ENCODE measurements at regions not wholly inside any gene's neighbourhood (a gene's known extent, or its start where the extent isn't known, plus 50 kb on each side); places are given as distances from the start of the nearest gene placed in this dataset.

GRCh38 chr5:30926218-30926617 is 267.3 kb upstream of the CDH6 start:
- H3K9me3 Mint-ChIP-seq = peaks cover 2% of the 10 kb centered on the region
- TF ChIP-seq, protein P1, sequence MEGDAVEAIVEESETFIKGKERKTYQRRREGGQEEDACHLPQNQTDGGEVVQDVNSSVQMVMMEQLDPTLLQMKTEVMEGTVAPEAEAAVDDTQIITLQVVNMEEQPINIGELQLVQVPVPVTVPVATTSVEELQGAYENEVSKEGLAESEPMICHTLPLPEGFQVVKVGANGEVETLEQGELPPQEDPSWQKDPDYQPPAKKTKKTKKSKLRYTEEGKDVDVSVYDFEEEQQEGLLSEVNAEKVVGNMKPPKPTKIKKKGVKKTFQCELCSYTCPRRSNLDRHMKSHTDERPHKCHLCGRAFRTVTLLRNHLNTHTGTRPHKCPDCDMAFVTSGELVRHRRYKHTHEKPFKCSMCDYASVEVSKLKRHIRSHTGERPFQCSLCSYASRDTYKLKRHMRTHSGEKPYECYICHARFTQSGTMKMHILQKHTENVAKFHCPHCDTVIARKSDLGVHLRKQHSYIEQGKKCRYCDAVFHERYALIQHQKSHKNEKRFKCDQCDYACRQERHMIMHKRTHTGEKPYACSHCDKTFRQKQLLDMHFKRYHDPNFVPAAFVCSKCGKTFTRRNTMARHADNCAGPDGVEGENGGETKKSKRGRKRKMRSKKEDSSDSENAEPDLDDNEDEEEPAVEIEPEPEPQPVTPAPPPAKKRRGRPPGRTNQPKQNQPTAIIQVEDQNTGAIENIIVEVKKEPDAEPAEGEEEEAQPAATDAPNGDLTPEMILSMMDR (IDR thresholded peaks at IDR 0.05) = no peak
- ChIA-PET POLR2A (no interaction called here), CTCF (no interaction called here)
- no peak overlapping the region for H3K4me3 Mint-ChIP-seq
- H3K36me3 Mint-ChIP-seq (ENCODE audit: low read depth) = no peaks in the 10 kb centered on the region
- no peaks in the 10 kb centered on the region for H3K4me1 Mint-ChIP-seq (ENCODE audit: low read depth)
- H3K27me3 Mint-ChIP-seq = no peaks in the 10 kb centered on the region
- H3K27ac Mint-ChIP-seq = no peak overlapping the region
- no peak for DNase-seq
- intact Hi-C loops (cut with micrococcal nuclease) = no loop called here
- no peak for ATAC-seq

DNA sequence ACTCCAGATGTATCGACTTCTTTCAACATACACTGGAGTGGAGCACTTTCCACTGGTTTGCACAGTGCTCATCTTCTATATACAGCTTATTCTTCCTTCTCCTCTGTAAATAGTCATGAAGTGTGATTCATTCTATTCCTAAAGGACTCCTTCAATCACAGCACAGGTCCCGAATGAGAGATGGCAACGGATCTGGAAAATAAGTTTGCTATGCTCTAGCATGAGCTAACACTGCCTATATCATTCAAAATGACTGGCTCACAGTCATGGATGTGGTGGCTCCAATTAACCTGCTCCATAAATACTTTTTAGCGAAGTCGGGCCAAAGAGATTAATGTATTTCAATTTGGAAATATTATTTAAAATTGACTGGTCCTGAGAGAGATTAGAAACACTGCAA is 272.1 kb upstream of the CDH6 start:
- Mint-ChIP-seq H3K4me3 (no peak overlapping the region), H3K27me3 (no peaks in the 10 kb centered on the region), H3K27ac (no peak overlapping the region), H3K4me1 (ENCODE audit: low read depth) (no peaks in the 10 kb centered on the region), H3K9me3 (peaks cover 2% of the 10 kb centered on the region), H3K36me3 (ENCODE audit: low read depth) (no peaks in the 10 kb centered on the region)
- CTCF ChIA-PET = no interaction called here
- POLR2A ChIA-PET = no interaction called here
- DNase-seq = no peak
- ATAC-seq = no peak
- TF ChIP-seq, protein P1 (IDR thresholded peaks at IDR 0.05) = no peak
- intact Hi-C loops (cut with micrococcal nuclease) = no loop called here

DNA sequence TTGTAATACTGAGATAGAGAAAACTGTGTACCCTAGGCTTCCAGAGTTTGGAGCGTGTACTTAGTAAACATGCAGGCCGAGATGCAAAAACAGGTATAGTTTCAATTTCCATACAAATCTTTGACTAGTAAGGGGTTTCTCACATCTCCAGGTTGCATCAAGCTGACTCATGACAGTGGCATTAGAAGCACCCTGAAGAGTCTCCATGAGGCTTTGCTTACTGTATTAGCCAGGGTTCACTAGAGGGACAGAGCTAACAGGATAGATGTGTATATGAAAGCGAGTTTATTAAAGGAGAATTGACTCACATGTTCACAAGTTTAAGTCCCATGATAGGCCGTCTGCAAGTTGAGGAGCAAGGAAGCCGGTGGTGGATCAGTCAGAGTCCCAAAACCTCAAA is 275.3 kb upstream of the CDH6 start:
- Mint-ChIP-seq H3K4me1 (ENCODE audit: low read depth) (no peaks in the 10 kb centered on the region), H3K27me3 (no peaks in the 10 kb centered on the region), H3K27ac (no peak overlapping the region), H3K36me3 (ENCODE audit: low read depth) (no peaks in the 10 kb centered on the region), H3K4me3 (no peak overlapping the region), H3K9me3 (no peaks in the 10 kb centered on the region)
- POLR2A ChIA-PET = no interaction called here
- intact Hi-C loops (cut with micrococcal nuclease) = no loop called here
- DNase-seq (no peak), ATAC-seq (no peak)
- TF ChIP-seq, protein P1 (IDR thresholded peaks at IDR 0.05) = no peak
- CTCF ChIA-PET = no interaction called here

GRCh38 chr5:30908356-30908755 is 285.1 kb upstream of the CDH6 start:
- TF ChIP-seq, protein P1 (IDR thresholded peaks at IDR 0.05) = no peak
- Mint-ChIP-seq H3K4me3 (no peak overlapping the region), H3K27me3 (no peaks in the 10 kb centered on the region), H3K27ac (no peak overlapping the region), H3K36me3 (ENCODE audit: low read depth) (no peaks in the 10 kb centered on the region), H3K9me3 (peaks cover 4% of the 10 kb centered on the region), H3K4me1 (ENCODE audit: low read depth) (no peaks in the 10 kb centered on the region)
- DNase-seq (no peak), ATAC-seq (no peak)
- ChIA-PET POLR2A (no interaction called here), CTCF (no interaction called here)
- intact Hi-C loops (cut with micrococcal nuclease) = no loop called here

- peaks cover 5% of the 10 kb centered on the region for H3K9me3 Mint-ChIP-seq
- intact Hi-C loops (cut with micrococcal nuclease) = no loop called here
- no peaks in the 10 kb centered on the region for H3K36me3 Mint-ChIP-seq (ENCODE audit: low read depth)
- ChIA-PET POLR2A (no interaction called here), CTCF (no interaction called here)
- no peaks in the 10 kb centered on the region for H3K27me3 Mint-ChIP-seq
- no peak overlapping the region for H3K4me3 Mint-ChIP-seq
- no peaks in the 10 kb centered on the region for H3K4me1 Mint-ChIP-seq (ENCODE audit: low read depth)
- DNase-seq (no peak), ATAC-seq (no peak)
- TF ChIP-seq, protein P1 (IDR thresholded peaks at IDR 0.05) = no peak
- no peak overlapping the region for H3K27ac Mint-ChIP-seq
Measured at GRCh38 chr5:30900367-30900766, 293.1 kb upstream of the CDH6 start.
